ENCODE measurements at regions not wholly inside any gene's neighbourhood (a gene's known extent, or its start where the extent isn't known, plus 50 kb on each side); places are given as distances from the start of the nearest gene placed in this dataset.

DNA sequence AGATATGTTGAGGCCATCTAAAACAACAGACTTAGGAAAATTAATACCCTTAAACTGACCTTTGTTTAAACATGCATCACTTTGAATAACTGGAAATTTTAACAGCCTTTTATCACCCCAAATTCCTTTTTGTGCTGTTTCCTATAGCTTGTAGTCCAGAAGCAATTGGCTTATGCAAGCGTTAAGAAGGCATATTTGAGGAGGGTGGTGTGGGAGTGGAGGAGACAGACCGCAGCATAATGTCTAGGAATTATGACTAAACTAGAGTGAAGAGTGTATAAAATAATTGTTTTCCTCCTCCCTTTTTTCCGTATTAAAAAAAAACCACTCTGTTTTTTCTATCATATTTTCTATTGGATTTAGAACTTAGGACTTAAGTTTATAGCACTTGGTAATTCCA, 51.8 kb upstream of the MPDZ start:
- Histone ChIP-seq H3K4me2 (ENCODE audit: control insufficient read depth, extremely low read depth, insufficient read depth, low read depth, low read length) (no peak overlapping the region), H3K27ac (ENCODE audit: control insufficient read depth, insufficient read depth, low read length) (no peak overlapping the region), H3K4me1 (ENCODE audit: control insufficient read depth, extremely low read depth, insufficient read depth, low read length) (no peaks in the 10 kb centered on the region), H3K9me1 (ENCODE audit: control insufficient read depth, extremely low read depth, insufficient read depth, low read length) (no peaks in the 10 kb centered on the region), H3K9ac (ENCODE audit: control insufficient read depth, extremely low read depth, insufficient read depth, low read length) (no peak overlapping the region), H3K36me3 (ENCODE audit: control insufficient read depth in 2 of 2, extremely low read depth in 1 of 2, insufficient read depth in 2 of 2, low read length in 2 of 2) (no peaks in the 10 kb centered on the region), H3K79me2 (ENCODE audit: control insufficient read depth, insufficient read depth, low read length) (no peaks in the 10 kb centered on the region), H4K20me1 (ENCODE audit: control insufficient read depth, extremely low read depth, insufficient read depth, low read length) (no peaks in the 10 kb centered on the region), H2AFZ (ENCODE audit: control insufficient read depth, low read length) (no peak overlapping the region), H3K9me3 (ENCODE audit: control insufficient read depth, low read depth, low read length) (no peaks in the 10 kb centered on the region), H3K4me3 (ENCODE audit: control insufficient read depth in 2 of 3, extremely low read depth in 1 of 3, insufficient read depth in 2 of 3, low read depth in 1 of 3, low read length in 3 of 3) (no peak overlapping the region), H3K27me3 (ENCODE audit: control insufficient read depth, extremely low read depth, insufficient read depth, low read length) (no peaks in the 10 kb centered on the region)
- DNase-seq (ENCODE audit: low read depth, low spot score) (no peak), FAIRE-seq (no peak)
- dilution Hi-C loops (cut with MboI; ENCODE audit: extremely low pct_ligation_motif_present, low sequenced_read_pairs): no loop called here
- TF ChIP-seq, protein P1, sequence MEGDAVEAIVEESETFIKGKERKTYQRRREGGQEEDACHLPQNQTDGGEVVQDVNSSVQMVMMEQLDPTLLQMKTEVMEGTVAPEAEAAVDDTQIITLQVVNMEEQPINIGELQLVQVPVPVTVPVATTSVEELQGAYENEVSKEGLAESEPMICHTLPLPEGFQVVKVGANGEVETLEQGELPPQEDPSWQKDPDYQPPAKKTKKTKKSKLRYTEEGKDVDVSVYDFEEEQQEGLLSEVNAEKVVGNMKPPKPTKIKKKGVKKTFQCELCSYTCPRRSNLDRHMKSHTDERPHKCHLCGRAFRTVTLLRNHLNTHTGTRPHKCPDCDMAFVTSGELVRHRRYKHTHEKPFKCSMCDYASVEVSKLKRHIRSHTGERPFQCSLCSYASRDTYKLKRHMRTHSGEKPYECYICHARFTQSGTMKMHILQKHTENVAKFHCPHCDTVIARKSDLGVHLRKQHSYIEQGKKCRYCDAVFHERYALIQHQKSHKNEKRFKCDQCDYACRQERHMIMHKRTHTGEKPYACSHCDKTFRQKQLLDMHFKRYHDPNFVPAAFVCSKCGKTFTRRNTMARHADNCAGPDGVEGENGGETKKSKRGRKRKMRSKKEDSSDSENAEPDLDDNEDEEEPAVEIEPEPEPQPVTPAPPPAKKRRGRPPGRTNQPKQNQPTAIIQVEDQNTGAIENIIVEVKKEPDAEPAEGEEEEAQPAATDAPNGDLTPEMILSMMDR (optimal IDR thresholded peaks at IDR 0.05 in 1 of 3, IDR thresholded peaks at IDR 0.05 in 1 of 3, conservative IDR thresholded peaks at IDR 0.05 in 1 of 3; ENCODE audit: extremely low read depth in 1 of 3, insufficient read depth in 2 of 3, low read length in 3 of 3): no peak
- no peak for TF ChIP-seq EZH2 (IDR thresholded peaks at IDR 0.05; ENCODE audit: low read length)

DNA sequence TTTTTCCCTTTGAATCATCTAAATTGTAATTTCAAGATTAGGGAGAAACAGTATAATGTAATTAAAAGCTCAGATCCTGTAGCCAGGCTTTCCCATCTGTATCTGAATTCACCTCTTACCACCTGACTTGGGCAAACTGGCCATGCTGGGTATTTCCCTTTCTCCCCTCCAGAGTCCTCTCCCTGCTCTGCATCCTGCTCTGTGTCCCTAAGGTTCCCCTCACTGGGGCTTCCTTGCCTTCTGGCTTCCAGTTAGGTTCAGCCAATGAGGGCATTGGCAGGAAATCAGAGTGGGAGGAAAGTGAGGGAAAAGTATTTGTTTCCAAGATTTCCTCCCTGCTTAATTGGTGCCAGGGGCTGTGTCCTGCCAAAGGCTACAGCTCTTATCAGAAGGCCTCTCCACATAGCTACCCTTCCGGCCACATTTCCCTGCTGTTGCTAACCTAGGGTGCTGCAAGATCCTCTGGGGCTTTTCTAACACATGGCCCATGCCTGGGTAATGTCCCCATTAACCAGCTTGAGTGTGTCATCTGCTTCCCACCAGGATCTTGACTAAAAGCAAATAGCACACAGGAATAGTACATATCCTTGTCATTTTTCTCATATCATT, 51.0 kb upstream of the MPDZ start:
- dilution Hi-C loops (cut with MboI; ENCODE audit: extremely low pct_ligation_motif_present, low sequenced_read_pairs): no loop called here
- no peak overlapping the region for H3K4me3 ChIP-seq (ENCODE audit: control insufficient read depth in 2 of 3, extremely low read depth in 1 of 3, insufficient read depth in 2 of 3, low read depth in 1 of 3, low read length in 3 of 3)
- no peaks in the 10 kb centered on the region for H3K9me3 ChIP-seq (ENCODE audit: control insufficient read depth, low read depth, low read length)
- H3K79me2 ChIP-seq (ENCODE audit: control insufficient read depth, insufficient read depth, low read length): no peaks in the 10 kb centered on the region
- no peaks in the 10 kb centered on the region for H3K27me3 ChIP-seq (ENCODE audit: control insufficient read depth, extremely low read depth, insufficient read depth, low read length)
- no peak overlapping the region for H3K4me2 ChIP-seq (ENCODE audit: control insufficient read depth, extremely low read depth, insufficient read depth, low read depth, low read length)
- no peaks in the 10 kb centered on the region for H4K20me1 ChIP-seq (ENCODE audit: control insufficient read depth, extremely low read depth, insufficient read depth, low read length)
- H3K9me1 ChIP-seq (ENCODE audit: control insufficient read depth, extremely low read depth, insufficient read depth, low read length): no peaks in the 10 kb centered on the region
- H3K27ac ChIP-seq (ENCODE audit: control insufficient read depth, insufficient read depth, low read length): no peak overlapping the region
- TF ChIP-seq EZH2 (IDR thresholded peaks at IDR 0.05; ENCODE audit: low read length): no peak
- TF ChIP-seq, protein P1 (optimal IDR thresholded peaks at IDR 0.05 in 1 of 3, IDR thresholded peaks at IDR 0.05 in 1 of 3, conservative IDR thresholded peaks at IDR 0.05 in 1 of 3; ENCODE audit: extremely low read depth in 1 of 3, insufficient read depth in 2 of 3, low read length in 3 of 3): no peak
- no peak overlapping the region for H3K9ac ChIP-seq (ENCODE audit: control insufficient read depth, extremely low read depth, insufficient read depth, low read length)
- no peaks in the 10 kb centered on the region for H3K36me3 ChIP-seq (ENCODE audit: control insufficient read depth in 2 of 2, extremely low read depth in 1 of 2, insufficient read depth in 2 of 2, low read length in 2 of 2)
- DNase-seq (ENCODE audit: low read depth, low spot score) (no peak), FAIRE-seq (no peak)
- H3K4me1 ChIP-seq (ENCODE audit: control insufficient read depth, extremely low read depth, insufficient read depth, low read length): no peaks in the 10 kb centered on the region
- H2AFZ ChIP-seq (ENCODE audit: control insufficient read depth, low read length): no peak overlapping the region

All from keratinocyte (primary cell).